ENCODE measurements at regions not wholly inside any gene's neighbourhood (a gene's known extent, or its start where the extent isn't known, plus 50 kb on each side); places are given as distances from the start of the nearest gene placed in this dataset.

GRCh38 chr10:2245580-2245979 is 508.3 kb upstream of the ADARB2 start:
- no peak for TF ChIP-seq CTCF (IDR thresholded peaks at IDR 0.05)
- TF ChIP-seq POLR2A (IDR thresholded peaks at IDR 0.05) = no peak
- TF ChIP-seq POLR2AphosphoS5 (IDR thresholded peaks at IDR 0.05) = no peak
- no peak for TF ChIP-seq EP300 (IDR thresholded peaks at IDR 0.05)

Measured in sigmoid colon (tissue), 4 donors.